ENCODE measurements at regions not wholly inside any gene's neighbourhood (a gene's known extent, or its start where the extent isn't known, plus 50 kb on each side); places are given as distances from the start of the nearest gene placed in this dataset.

DNA sequence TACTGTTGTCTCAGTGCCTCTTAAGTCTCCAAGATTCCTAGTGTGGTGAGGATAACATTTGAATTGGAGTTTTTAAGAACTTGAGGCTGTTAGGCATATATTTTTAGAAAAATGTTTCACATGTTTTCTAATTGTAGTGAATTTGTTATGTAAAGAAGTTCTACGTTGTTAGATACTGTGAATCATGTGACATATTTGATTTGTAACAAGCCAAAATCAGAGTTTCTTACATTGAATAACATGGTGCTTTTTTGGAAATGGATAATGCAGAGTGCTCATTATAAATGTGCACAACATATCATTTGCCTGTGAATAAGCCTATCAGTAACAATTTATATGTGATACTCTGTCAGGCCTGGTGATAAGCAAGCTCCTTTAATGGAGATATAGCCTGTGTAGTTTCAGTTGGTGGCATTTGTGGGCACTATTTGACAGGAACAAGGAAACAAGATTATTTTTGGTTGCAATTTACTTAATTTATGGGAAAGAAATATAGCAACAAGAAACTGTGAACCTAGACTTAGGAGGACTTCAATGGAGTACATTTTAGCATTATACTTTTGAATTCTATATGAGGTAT lies 328.8 kb downstream of the ARPP21 start:
- H3K56ac ChIP-seq (replicated peaks; ENCODE audit: insufficient read length, low read depth, low read length): no peak overlapping the region
- H3K27me3 ChIP-seq (replicated peaks in 1 of 4; ENCODE audit: control insufficient read depth in 3 of 4, extremely low read depth in 1 of 4, insufficient read depth in 3 of 4, low read length in 3 of 4): no peaks in the 10 kb centered on the region
- ChIA-PET POLR2A (ENCODE audit: partially characterized antibody) (no interaction called here), CTCF (ENCODE audit: partially characterized antibody) (interaction anchor here (0.6 to 1.7 kb wide), 2 partner anchors 156 to 729 kb away, joined by 3 to 4 read pairs; no protein-coding TSS in a partner anchor)
- H2BK5ac ChIP-seq (ENCODE audit: low read depth, low read length): no peak overlapping the region
- WGBS, 2 experiments (ENCODE audit: extremely low coverage in 1 of 2, insufficient coverage in 1 of 2, insufficient read length in 1 of 2, insufficient replicate concordance in 2 of 2, low coverage in 1 of 2, low lambda C conversion rate in 2 of 2, missing lambda C conversion rate in 1 of 2): 75% methylated on average over 1 of the region's 1 CpG; no CpG with 5 or more reads in 1 of the 2 experiments
- H3K9me3 ChIP-seq (ENCODE audit: insufficient read depth in 2 of 2, low read depth in 1 of 2, low read length in 1 of 2): no peaks in the 10 kb centered on the region
- H4K5ac ChIP-seq (ENCODE audit: insufficient read length, low read depth, low read length): no peak overlapping the region
- H3K4me2 ChIP-seq (ENCODE audit: insufficient read depth in 1 of 2, low read depth in 2 of 2, low read length in 2 of 2): no peak overlapping the region
- no peak overlapping the region for H4K8ac ChIP-seq (ENCODE audit: extremely low read depth, insufficient read depth, low read length)
- H3K4ac ChIP-seq (replicated peaks; ENCODE audit: insufficient read length, low read depth, low read length): no peak overlapping the region
- no peaks in the 10 kb centered on the region for H3K79me1 ChIP-seq (ENCODE audit: low read depth, low read length)
- FAIRE-seq: no peak
- H2AFZ ChIP-seq (ENCODE audit: low read length): no peak overlapping the region
- H2BK15ac ChIP-seq (ENCODE audit: low read length): no peak overlapping the region
- no peaks in the 10 kb centered on the region; the same call in 1 of the 2 replicates for H3K23me2 ChIP-seq (ENCODE audit: low read depth, low read length)
- H3K9ac ChIP-seq (replicated peaks in 1 of 4; ENCODE audit: extremely low read depth in 1 of 4, low read depth in 3 of 4, low read length in 3 of 4): no peak overlapping the region
- no peaks in the 10 kb centered on the region for H3K4me1 ChIP-seq (replicated peaks in 1 of 4; ENCODE audit: control insufficient read depth in 3 of 4, insufficient read depth in 4 of 4, low read length in 3 of 4)
- no peak for TF ChIP-seq BACH1 (IDR thresholded peaks at IDR 0.05; ENCODE audit: low read length)
- TF ChIP-seq, protein P1, sequence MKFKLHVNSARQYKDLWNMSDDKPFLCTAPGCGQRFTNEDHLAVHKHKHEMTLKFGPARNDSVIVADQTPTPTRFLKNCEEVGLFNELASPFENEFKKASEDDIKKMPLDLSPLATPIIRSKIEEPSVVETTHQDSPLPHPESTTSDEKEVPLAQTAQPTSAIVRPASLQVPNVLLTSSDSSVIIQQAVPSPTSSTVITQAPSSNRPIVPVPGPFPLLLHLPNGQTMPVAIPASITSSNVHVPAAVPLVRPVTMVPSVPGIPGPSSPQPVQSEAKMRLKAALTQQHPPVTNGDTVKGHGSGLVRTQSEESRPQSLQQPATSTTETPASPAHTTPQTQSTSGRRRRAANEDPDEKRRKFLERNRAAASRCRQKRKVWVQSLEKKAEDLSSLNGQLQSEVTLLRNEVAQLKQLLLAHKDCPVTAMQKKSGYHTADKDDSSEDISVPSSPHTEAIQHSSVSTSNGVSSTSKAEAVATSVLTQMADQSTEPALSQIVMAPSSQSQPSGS (IDR thresholded peaks at IDR 0.05; ENCODE audit: low read length): no peak
- H3K79me2 ChIP-seq (ENCODE audit: control insufficient read depth in 1 of 2, insufficient read depth in 2 of 2, low read length in 2 of 2): no peaks in the 10 kb centered on the region
- no peak for DNase-seq (ENCODE audit: low read depth in 1 of 2, low spot score in 2 of 2)
- H2BK20ac ChIP-seq (ENCODE audit: low read length): no peak overlapping the region
- no peaks in the 10 kb centered on the region for H4K20me1 ChIP-seq (replicated peaks in 1 of 2; ENCODE audit: control insufficient read depth in 1 of 2, insufficient read depth in 2 of 2, low read length in 2 of 2)
- H2BK12ac ChIP-seq (ENCODE audit: low read depth, low read length): no peak overlapping the region
- H3K23ac ChIP-seq (ENCODE audit: insufficient read length): no peak overlapping the region
- H3K36me3 ChIP-seq (ENCODE audit: control insufficient read depth in 2 of 4, insufficient read depth in 4 of 4, low read length in 3 of 4): no peaks in the 10 kb centered on the region
- H3K27ac ChIP-seq (ENCODE audit: low read depth, low read length): no peak overlapping the region
- no peak overlapping the region for H2AK5ac ChIP-seq (ENCODE audit: low read depth, low read length)
- no peak overlapping the region for H3K18ac ChIP-seq (ENCODE audit: extremely low read depth, low read length)
- H3K4me3 ChIP-seq (ENCODE audit: extremely low read depth in 1 of 4, insufficient read depth in 2 of 4, low read depth in 3 of 4, low read length in 4 of 4): no peak overlapping the region
- no peak overlapping the region for H2BK120ac ChIP-seq (replicated peaks; ENCODE audit: low read depth, low read length)
- no peak overlapping the region for H4K91ac ChIP-seq (replicated peaks; ENCODE audit: insufficient read length, low read length)
- no peak overlapping the region for H3K14ac ChIP-seq (ENCODE audit: insufficient read length)

Measured in H1 (cell line).